Heart left ventricle (tissue), 13 donors: ENCODE measurements at regions not wholly inside any gene's neighbourhood (a gene's known extent, or its start where the extent isn't known, plus 50 kb on each side); places are given as distances from the start of the nearest gene placed in this dataset.

Source experiments
- POLR2A ChIP-seq, 2 donors: fragments of 450-650 bp; IDR thresholded peaks; one replicate each; pipeline ENCODE4 v1.6.1; 2017; ENCODE audit warnings: antibody characterized with exemption in 2 of 2, mild to moderate bottlenecking in 2 of 2, moderate library complexity in 2 of 2
- TF ChIP-seq, protein P1 (sequence below), 12 donors: fragments of 200-600 bp; sonication (generic) in 4 of 12; IDR thresholded peaks; one replicate each; pipeline versions ENCODE4 v1.5.0 to v1.8.0; 2018 to 2022; ENCODE audit warnings: antibody characterized with exemption in 12 of 12, mild to moderate bottlenecking in 5 of 12
- donor health status: ischemic (EF 13 %, LVEDD 7.1; RV severe dilation, severe dysfunction).
- donor health status: DM: no; HTN: yes; CAD: no.
- donor health status: DM: no; HTN: no; CAD: no.
- donor health status: ischemic (EF 25% LVEDD 6.9; RV normal size, moderate dysfunction).
- donor health status: ischemic (EF 25% LVEDD 5.7; RV mildly dilated, moderate dysfunction).
- donor health status: ischemic (EF 35%, LVEDD 5.7; RV mildly dilated, moderate dysfunction).
- donor health status: nonischemic (EF 11% LVEDD 7.7; RV severe dilation, severe dysfunction).
- donor health status: DM: yes; HTN: yes; CAD: no.
- donor health status: PGD.
- donor health status: ischemic (EF 29% LVEDD 5.4; RV normal size, mild dysfunction).
- donor health status: nonischemic (EF 23%, LVEDD 6.1; RV moderate dilation, normal function).

DNA sequence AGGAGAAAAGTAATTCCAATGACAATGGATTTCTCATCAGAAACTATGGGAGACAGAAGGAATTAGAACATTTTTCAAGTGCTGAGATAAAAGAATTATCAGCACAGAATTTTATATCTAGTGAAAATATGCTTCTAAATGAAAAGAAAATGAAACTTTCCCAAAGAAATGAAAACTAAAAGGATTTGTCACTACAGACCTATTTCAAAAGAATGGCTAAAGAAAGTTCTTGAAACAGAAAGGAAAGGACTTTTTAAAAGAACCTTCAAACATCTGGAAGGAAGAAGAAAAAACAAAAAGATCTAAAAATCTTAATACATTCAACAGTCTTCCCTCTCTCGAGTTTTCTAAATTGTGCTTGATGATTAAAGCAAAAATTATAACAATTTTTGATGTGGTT is 255.4 kb downstream of the FAM76B start:
- TF ChIP-seq, protein P1, sequence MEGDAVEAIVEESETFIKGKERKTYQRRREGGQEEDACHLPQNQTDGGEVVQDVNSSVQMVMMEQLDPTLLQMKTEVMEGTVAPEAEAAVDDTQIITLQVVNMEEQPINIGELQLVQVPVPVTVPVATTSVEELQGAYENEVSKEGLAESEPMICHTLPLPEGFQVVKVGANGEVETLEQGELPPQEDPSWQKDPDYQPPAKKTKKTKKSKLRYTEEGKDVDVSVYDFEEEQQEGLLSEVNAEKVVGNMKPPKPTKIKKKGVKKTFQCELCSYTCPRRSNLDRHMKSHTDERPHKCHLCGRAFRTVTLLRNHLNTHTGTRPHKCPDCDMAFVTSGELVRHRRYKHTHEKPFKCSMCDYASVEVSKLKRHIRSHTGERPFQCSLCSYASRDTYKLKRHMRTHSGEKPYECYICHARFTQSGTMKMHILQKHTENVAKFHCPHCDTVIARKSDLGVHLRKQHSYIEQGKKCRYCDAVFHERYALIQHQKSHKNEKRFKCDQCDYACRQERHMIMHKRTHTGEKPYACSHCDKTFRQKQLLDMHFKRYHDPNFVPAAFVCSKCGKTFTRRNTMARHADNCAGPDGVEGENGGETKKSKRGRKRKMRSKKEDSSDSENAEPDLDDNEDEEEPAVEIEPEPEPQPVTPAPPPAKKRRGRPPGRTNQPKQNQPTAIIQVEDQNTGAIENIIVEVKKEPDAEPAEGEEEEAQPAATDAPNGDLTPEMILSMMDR (IDR thresholded peaks at IDR 0.05) = no peak
- TF ChIP-seq POLR2A (IDR thresholded peaks at IDR 0.05) = no peak
